Fibroblast of mammary gland (primary cell): ENCODE measurements at regions not wholly inside any gene's neighbourhood (a gene's known extent, or its start where the extent isn't known, plus 50 kb on each side); places are given as distances from the start of the nearest gene placed in this dataset.

Experiments used
- DNase-seq: peaks from one replicate; pipeline ENCODE4 v3.0.0-alpha.2; 2010; ENCODE audit warnings: low read depth
- H3K4me3 ChIP-seq: 2 replicates; pipeline ENCODE4 v1.5.1; 2011; ENCODE audit warnings: low read depth, mild to moderate bottlenecking, low read length, moderate library complexity; ENCODE audit not compliant: control insufficient read depth
- TF ChIP-seq, protein P1 (sequence below): conservative IDR thresholded peaks from 2 replicates; pipeline ENCODE4 v1.5.1; 2011; ENCODE audit warnings: low read depth, low read length, inconsistent platforms; ENCODE audit not compliant: control insufficient read depth, insufficient read depth

DNA sequence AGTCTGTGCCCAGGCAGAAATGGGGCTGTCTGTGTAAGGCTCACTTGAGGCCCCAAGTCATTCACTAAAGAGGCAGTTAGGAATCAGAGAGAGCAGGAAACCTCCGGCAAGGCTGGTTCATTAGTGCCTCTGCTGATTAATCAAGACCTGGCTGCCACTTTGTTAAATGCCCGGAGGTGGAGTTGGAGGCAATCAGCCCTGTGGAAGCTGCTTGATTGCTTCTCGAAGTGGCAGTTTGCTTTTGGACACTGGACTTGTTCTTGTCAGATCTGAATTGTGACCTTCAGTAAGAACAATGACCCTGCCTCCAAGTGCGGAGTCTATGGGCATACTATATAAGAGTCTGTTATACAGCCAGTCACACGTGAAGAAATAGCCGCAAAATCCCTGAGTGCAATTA lies 183.9 kb upstream of the LINC00305 start:
- no peak overlapping the region for H3K4me3 ChIP-seq
- DNase-seq = no peak
- TF ChIP-seq, protein P1, sequence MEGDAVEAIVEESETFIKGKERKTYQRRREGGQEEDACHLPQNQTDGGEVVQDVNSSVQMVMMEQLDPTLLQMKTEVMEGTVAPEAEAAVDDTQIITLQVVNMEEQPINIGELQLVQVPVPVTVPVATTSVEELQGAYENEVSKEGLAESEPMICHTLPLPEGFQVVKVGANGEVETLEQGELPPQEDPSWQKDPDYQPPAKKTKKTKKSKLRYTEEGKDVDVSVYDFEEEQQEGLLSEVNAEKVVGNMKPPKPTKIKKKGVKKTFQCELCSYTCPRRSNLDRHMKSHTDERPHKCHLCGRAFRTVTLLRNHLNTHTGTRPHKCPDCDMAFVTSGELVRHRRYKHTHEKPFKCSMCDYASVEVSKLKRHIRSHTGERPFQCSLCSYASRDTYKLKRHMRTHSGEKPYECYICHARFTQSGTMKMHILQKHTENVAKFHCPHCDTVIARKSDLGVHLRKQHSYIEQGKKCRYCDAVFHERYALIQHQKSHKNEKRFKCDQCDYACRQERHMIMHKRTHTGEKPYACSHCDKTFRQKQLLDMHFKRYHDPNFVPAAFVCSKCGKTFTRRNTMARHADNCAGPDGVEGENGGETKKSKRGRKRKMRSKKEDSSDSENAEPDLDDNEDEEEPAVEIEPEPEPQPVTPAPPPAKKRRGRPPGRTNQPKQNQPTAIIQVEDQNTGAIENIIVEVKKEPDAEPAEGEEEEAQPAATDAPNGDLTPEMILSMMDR = no peak

GRCh38 chr18:64331419-64331818 lies 182.5 kb upstream of the LINC00305 start:
- DNase-seq = no peak
- H3K4me3 ChIP-seq = no peak overlapping the region
- TF ChIP-seq, protein P1 = no peak

- TF ChIP-seq, protein P1 = no peak
- no peak for DNase-seq
- H3K4me3 ChIP-seq = no peak overlapping the region
These were observed 182.0 kb upstream of the LINC00305 start for GRCh38 chr18:64330931-64331330.

GRCh38 chr18:64330161-64330560 lies 181.3 kb upstream of the LINC00305 start:
- H3K4me3 ChIP-seq = no peak overlapping the region
- no peak for DNase-seq
- TF ChIP-seq, protein P1 = no peak

DNA sequence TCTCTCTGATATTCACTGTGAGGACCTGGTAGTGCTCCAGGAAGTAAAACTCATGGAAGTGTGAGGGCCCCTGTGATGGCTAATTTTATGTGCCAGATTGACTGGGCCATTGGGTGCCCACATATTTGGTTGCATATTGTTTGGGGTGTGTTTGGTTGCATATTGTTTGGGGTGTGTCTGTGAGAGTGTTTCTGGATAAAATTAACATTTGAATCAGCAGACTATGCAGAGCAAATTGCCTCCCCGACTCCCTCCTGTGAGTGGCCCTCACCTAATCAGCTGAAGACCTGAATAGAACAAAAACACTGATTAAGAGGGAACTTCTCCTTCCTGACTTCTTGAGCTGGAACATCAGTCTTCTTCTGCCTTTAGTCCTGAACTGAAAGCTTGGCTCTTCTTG lies 173.3 kb upstream of the LINC00305 start:
- TF ChIP-seq, protein P1 = no peak
- DNase-seq = no peak
- no peak overlapping the region for H3K4me3 ChIP-seq

DNA sequence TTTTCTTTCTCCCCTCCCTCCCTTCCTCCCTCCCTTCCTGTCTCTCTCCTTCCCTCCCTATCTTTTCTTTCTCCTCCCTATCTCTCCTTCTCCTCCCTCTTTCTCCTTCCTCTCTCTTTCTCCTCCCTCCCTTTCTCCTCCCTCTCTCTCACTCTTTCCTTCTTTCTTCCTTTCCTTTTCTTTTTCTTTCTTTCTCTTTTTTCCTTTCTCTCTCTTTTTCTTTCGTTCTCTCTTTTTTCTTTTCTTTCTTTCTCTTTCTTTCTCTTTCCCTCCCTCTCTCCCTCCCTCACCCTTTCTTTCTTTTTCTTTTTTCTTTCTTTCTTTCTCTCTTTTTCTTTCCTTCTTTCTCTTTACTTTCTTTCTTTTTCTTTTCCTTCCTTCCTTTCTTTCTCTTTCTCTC lies 169.7 kb upstream of the LINC00305 start:
- TF ChIP-seq, protein P1 = no peak
- no peak for DNase-seq
- no peak overlapping the region for H3K4me3 ChIP-seq

DNA sequence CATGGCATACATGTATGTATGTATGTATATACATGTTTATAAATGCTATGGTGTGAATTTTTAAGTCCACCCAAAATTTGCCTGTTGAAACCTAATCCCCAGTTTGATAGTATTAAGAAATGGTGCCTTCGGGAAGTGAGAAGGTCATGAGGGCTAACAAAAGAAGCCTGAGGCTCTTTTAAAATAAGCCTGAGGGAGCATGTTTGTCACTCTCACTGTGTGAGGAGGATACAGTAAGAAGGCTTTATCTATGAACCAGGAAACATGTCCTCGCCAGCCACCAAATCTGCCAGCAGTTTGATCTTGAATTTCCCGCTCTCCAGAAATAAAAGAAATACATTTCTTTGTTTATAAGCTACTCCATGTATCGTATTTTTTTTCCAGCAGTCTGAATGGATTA lies 163.0 kb upstream of the LINC00305 start:
- no peak for DNase-seq
- TF ChIP-seq, protein P1 = no peak
- no peak overlapping the region for H3K4me3 ChIP-seq
